Keratinocyte (primary cell): ENCODE measurements at regions not wholly inside any gene's neighbourhood (a gene's known extent, or its start where the extent isn't known, plus 50 kb on each side); places are given as distances from the start of the nearest gene placed in this dataset.

Experiments used
- DNase-seq: peaks from one replicate; pipeline ENCODE4 v3.0.0-alpha.2; 2011; ENCODE audit warnings: low read depth, missing footprints, low spot score
- FAIRE-seq: peaks from 2 replicates; lab custom pipeline; 2011; peaks lifted over from hg19 to GRCh38; lab: Jason Lieb, UNC
- H2AFZ ChIP-seq: 2 replicates; pipeline ENCODE4 v1.6.0; 2012; ENCODE audit warnings: low read length, control low read depth, inconsistent platforms; ENCODE audit not compliant: control insufficient read depth
- H3K27ac ChIP-seq: 2 replicates; pipeline ENCODE4 v1.5.1; 2011; ENCODE audit warnings: low read length; ENCODE audit not compliant: control insufficient read depth, insufficient read depth
- H3K27me3 ChIP-seq: 3 replicates; pipeline ENCODE4 v1.6.0; 2011; ENCODE audit warnings: low read length; ENCODE audit not compliant: control insufficient read depth, insufficient read depth; ENCODE audit errors: extremely low read depth
- H3K36me3 ChIP-seq, 2 experiments: 2 replicates in 1 of 2; 3 replicates in 1 of 2; pipeline ENCODE4 v1.5.1; 2011; ENCODE audit warnings: low read length in 2 of 2, mild to moderate bottlenecking in 1 of 2; ENCODE audit not compliant: control insufficient read depth in 2 of 2, insufficient read depth in 2 of 2; ENCODE audit errors: extremely low read depth in 1 of 2
- H3K4me1 ChIP-seq: 3 replicates; pipeline ENCODE4 v1.5.1; 2011; ENCODE audit warnings: low read length; ENCODE audit not compliant: control insufficient read depth, insufficient read depth; ENCODE audit errors: extremely low read depth
- H3K4me2 ChIP-seq: 3 replicates; pipeline ENCODE4 v1.6.0; 2011; ENCODE audit warnings: low read depth, low read length; ENCODE audit not compliant: control insufficient read depth, insufficient read depth; ENCODE audit errors: extremely low read depth
- H3K4me3 ChIP-seq, 3 experiments: fragments of 200-600 bp in 1 of 3; sonication (generic) in 1 of 3; 2 replicates in 2 of 3; 3 replicates in 1 of 3; pipeline ENCODE4 v1.5.1; 2011 to 2016; ENCODE audit warnings: low read length in 3 of 3, mild to moderate bottlenecking in 3 of 3, control low read depth in 2 of 3, inconsistent platforms in 1 of 3, low read depth in 1 of 3, mixed read lengths in 1 of 3, mixed run types in 1 of 3, moderate library complexity in 1 of 3; ENCODE audit not compliant: control insufficient read depth in 2 of 3, insufficient read depth in 2 of 3; ENCODE audit errors: extremely low read depth in 1 of 3
- H3K79me2 ChIP-seq: 2 replicates; pipeline ENCODE4 v1.6.0; 2012; ENCODE audit warnings: low read length; ENCODE audit not compliant: control insufficient read depth, insufficient read depth
- H3K9ac ChIP-seq: 3 replicates; pipeline ENCODE4 v1.6.0; 2011; ENCODE audit warnings: low read length; ENCODE audit not compliant: control insufficient read depth, insufficient read depth; ENCODE audit errors: extremely low read depth
- H3K9me1 ChIP-seq: 3 replicates; pipeline ENCODE4 v1.6.0; 2011; ENCODE audit warnings: low read length; ENCODE audit not compliant: control insufficient read depth, insufficient read depth; ENCODE audit errors: extremely low read depth
- H3K9me3 ChIP-seq: 2 replicates; pipeline ENCODE4 v1.5.1; 2012; ENCODE audit warnings: low read depth, low read length; ENCODE audit not compliant: control insufficient read depth
- H4K20me1 ChIP-seq: 3 replicates; pipeline ENCODE4 v1.6.0; 2011; ENCODE audit warnings: low read length; ENCODE audit not compliant: control insufficient read depth, insufficient read depth; ENCODE audit errors: extremely low read depth
- CTCF ChIP-seq, 3 experiments: IDR thresholded peaks in 1 of 3; conservative IDR thresholded peaks in 1 of 3; optimal IDR thresholded peaks in 1 of 3; 2 replicates in 2 of 3; 3 replicates in 1 of 3; pipeline versions ENCODE3 to v1.5.1; 2011; ENCODE audit warnings: low read length in 3 of 3, mild to moderate bottlenecking in 3 of 3, moderate library complexity in 2 of 3, control low read depth in 1 of 3, inconsistent platforms in 1 of 3; ENCODE audit not compliant: insufficient read depth in 2 of 3; ENCODE audit errors: extremely low read depth in 1 of 3
- EZH2 ChIP-seq: IDR thresholded peaks from one replicate; pipeline ENCODE4 v1.6.1; 2012; ENCODE audit warnings: inconsistent platforms, mild to moderate bottlenecking, low read length, moderate library complexity
- dilution Hi-C: fragments of 300-500 bp; cut with MboI; formaldehyde crosslinking; loops from one replicate; pipeline ENCODE4 v1.7.0; 2020; ENCODE audit warnings: low sequenced_read_pairs; ENCODE audit not compliant: extremely low pct_ligation_motif_present

GRCh38 chr13:97520061-97520460 is 86.1 kb downstream of the RAP2A start:
- H3K27me3 ChIP-seq: no peaks in the 10 kb centered on the region
- no peaks in the 10 kb centered on the region for H3K36me3 ChIP-seq
- no peaks in the 10 kb centered on the region for H3K9me3 ChIP-seq
- dilution Hi-C loops: no loop called here
- TF ChIP-seq EZH2 (no peak), CTCF (optimal IDR thresholded peaks at IDR 0.05 in 1 of 3, IDR thresholded peaks at IDR 0.05 in 1 of 3, conservative IDR thresholded peaks at IDR 0.05 in 1 of 3; ENCODE audit: extremely low read depth in 1 of 3, insufficient read depth in 2 of 3, low read length in 3 of 3) (no peak)
- no peaks in the 10 kb centered on the region for H3K79me2 ChIP-seq
- FAIRE-seq (no peak), DNase-seq (no peak)
- H3K9me1 ChIP-seq: no peaks in the 10 kb centered on the region
- H3K4me1 ChIP-seq: no peaks in the 10 kb centered on the region
- H3K4me2 ChIP-seq: no peak overlapping the region
- H3K9ac ChIP-seq: no peak overlapping the region
- H3K4me3 ChIP-seq: no peak overlapping the region
- H4K20me1 ChIP-seq: no peaks in the 10 kb centered on the region
- no peak overlapping the region for H3K27ac ChIP-seq
- no peak overlapping the region for H2AFZ ChIP-seq

GRCh38 chr13:97520866-97521265 is 86.9 kb downstream of the RAP2A start:
- H3K4me1 ChIP-seq: no peaks in the 10 kb centered on the region
- no peak for TF ChIP-seq EZH2
- TF ChIP-seq CTCF (optimal IDR thresholded peaks at IDR 0.05 in 1 of 3, IDR thresholded peaks at IDR 0.05 in 1 of 3, conservative IDR thresholded peaks at IDR 0.05 in 1 of 3; ENCODE audit: extremely low read depth in 1 of 3, insufficient read depth in 2 of 3, low read length in 3 of 3): no peak
- H3K79me2 ChIP-seq: no peaks in the 10 kb centered on the region
- no peak overlapping the region for H3K4me3 ChIP-seq
- no peaks in the 10 kb centered on the region for H3K9me3 ChIP-seq
- H3K9me1 ChIP-seq: no peaks in the 10 kb centered on the region
- H4K20me1 ChIP-seq: no peaks in the 10 kb centered on the region
- H3K27ac ChIP-seq: no peak overlapping the region
- dilution Hi-C loops: no loop called here
- FAIRE-seq (no peak), DNase-seq (no peak)
- no peaks in the 10 kb centered on the region for H3K27me3 ChIP-seq
- no peaks in the 10 kb centered on the region for H3K36me3 ChIP-seq
- H2AFZ ChIP-seq: no peak overlapping the region
- H3K4me2 ChIP-seq: no peak overlapping the region
- no peak overlapping the region for H3K9ac ChIP-seq
